ENCODE measurements at regions not wholly inside any gene's neighbourhood (a gene's known extent, or its start where the extent isn't known, plus 50 kb on each side); places are given as distances from the start of the nearest gene placed in this dataset.

DNA sequence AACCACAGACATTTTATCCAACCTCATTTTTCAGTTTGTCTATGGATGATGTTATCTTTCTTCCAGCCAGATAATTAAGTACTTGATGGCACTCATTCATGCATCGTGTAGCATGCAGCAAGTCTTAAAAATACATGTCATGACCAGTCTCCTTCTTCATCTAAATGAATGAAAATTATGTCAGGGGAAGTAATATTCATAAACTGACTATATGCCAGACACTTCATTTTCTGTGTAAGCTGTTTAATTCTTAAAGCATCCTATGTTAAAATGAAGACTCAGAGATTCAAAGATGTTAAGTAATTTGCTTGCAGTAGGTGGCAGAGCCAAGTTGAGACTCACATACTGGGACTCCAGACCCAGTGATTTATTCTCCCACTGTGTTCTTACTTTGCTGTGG is 181.7 kb upstream of the CD180 start:
- peaks cover 3% of the 10 kb centered on the region for H3K9me3 Mint-ChIP-seq (ENCODE audit: low read depth, unreplicated experiment)
- H3K27me3 Mint-ChIP-seq (ENCODE audit: unreplicated experiment), result no peaks in the 10 kb centered on the region
- no peak overlapping the region for H3K4me3 Mint-ChIP-seq (ENCODE audit: low read depth, unreplicated experiment)
- CTCF ChIA-PET, result no interaction called here
- BruUV-seq (replicated peaks), result no TSS peak
- no peak for TF ChIP-seq CTCF (IDR thresholded peaks at IDR 0.05; ENCODE audit: unreplicated experiment)
- H3K36me3 Mint-ChIP-seq (ENCODE audit: insufficient read depth, unreplicated experiment), result no peaks in the 10 kb centered on the region
- DNase-seq, result no peak
- H3K27ac Mint-ChIP-seq (ENCODE audit: unreplicated experiment), result no peak overlapping the region
- intact Hi-C loops (cut with micrococcal nuclease; ENCODE audit: unreplicated experiment), result no loop called here
- H3K4me1 Mint-ChIP-seq (ENCODE audit: low read depth, unreplicated experiment), result no peaks in the 10 kb centered on the region

GRCh38 chr5:67377631-67378030 is 181.0 kb upstream of the CD180 start:
- Mint-ChIP-seq H3K9me3 (ENCODE audit: low read depth, unreplicated experiment) (peaks cover 3% of the 10 kb centered on the region), H3K27ac (ENCODE audit: unreplicated experiment) (no peak overlapping the region), H3K36me3 (ENCODE audit: insufficient read depth, unreplicated experiment) (no peaks in the 10 kb centered on the region), H3K4me1 (ENCODE audit: low read depth, unreplicated experiment) (no peaks in the 10 kb centered on the region), H3K27me3 (ENCODE audit: unreplicated experiment) (no peaks in the 10 kb centered on the region), H3K4me3 (ENCODE audit: low read depth, unreplicated experiment) (no peak overlapping the region)
- intact Hi-C loops (cut with micrococcal nuclease; ENCODE audit: unreplicated experiment), result no loop called here
- no peak for DNase-seq
- BruUV-seq (replicated peaks), result no TSS peak
- CTCF ChIA-PET, result no interaction called here
- TF ChIP-seq CTCF (IDR thresholded peaks at IDR 0.05; ENCODE audit: unreplicated experiment), result no peak

DNA sequence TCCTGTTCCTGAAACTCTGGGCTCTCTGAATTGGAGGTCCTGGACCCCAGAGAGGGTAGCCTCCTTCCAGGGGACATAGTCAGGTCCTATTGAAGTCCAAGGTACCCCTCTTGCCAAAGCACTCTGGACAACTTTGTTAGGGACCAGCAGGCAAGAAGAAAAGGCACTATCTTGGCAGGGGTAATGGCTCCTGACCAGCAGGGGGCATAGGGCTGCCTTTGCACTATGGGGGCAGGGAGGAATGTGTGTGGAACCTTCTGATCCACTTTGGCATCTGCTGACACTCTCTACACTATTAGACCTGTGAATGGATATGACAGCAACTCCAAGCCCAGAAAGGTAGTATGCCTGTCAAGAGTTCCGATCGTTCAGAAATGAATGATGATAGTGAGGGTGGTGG is 179.0 kb upstream of the CD180 start:
- Mint-ChIP-seq H3K4me3 (ENCODE audit: low read depth, unreplicated experiment) (no peak overlapping the region), H3K4me1 (ENCODE audit: low read depth, unreplicated experiment) (no peaks in the 10 kb centered on the region), H3K36me3 (ENCODE audit: insufficient read depth, unreplicated experiment) (no peaks in the 10 kb centered on the region), H3K27me3 (ENCODE audit: unreplicated experiment) (no peaks in the 10 kb centered on the region), H3K27ac (ENCODE audit: unreplicated experiment) (no peak overlapping the region), H3K9me3 (ENCODE audit: low read depth, unreplicated experiment) (peaks cover 3% of the 10 kb centered on the region)
- DNase-seq, result peak; percentile 4
- intact Hi-C loops (cut with micrococcal nuclease; ENCODE audit: unreplicated experiment), result no loop called here
- CTCF ChIA-PET, result no interaction called here
- TF ChIP-seq CTCF (IDR thresholded peaks at IDR 0.05; ENCODE audit: unreplicated experiment), result peak; percentile 18
- BruUV-seq (replicated peaks), result no TSS peak

DNA sequence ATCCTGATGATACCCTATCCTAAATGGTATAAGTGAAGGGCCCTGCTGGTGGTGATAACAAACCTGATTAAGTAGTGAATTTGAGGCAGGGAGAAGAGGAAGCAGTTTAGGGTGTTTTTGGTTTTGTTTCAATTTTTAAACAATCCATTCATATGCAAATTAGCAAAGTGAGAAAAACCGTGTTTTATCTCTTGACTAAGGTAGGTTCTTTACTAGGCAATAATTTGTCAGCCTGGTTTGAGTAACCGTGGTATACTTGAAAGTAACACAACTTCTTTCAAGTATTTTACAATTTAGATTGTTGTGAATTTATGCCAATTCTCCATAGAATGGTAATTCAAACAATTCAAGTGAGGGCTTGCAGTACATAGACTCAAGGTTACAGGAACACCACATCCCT is 177.8 kb upstream of the CD180 start:
- Mint-ChIP-seq H3K27me3 (ENCODE audit: unreplicated experiment) (no peaks in the 10 kb centered on the region), H3K4me1 (ENCODE audit: low read depth, unreplicated experiment) (no peaks in the 10 kb centered on the region), H3K27ac (ENCODE audit: unreplicated experiment) (no peak overlapping the region), H3K4me3 (ENCODE audit: low read depth, unreplicated experiment) (no peak overlapping the region), H3K36me3 (ENCODE audit: insufficient read depth, unreplicated experiment) (no peaks in the 10 kb centered on the region), H3K9me3 (ENCODE audit: low read depth, unreplicated experiment) (peaks cover 3% of the 10 kb centered on the region)
- intact Hi-C loops (cut with micrococcal nuclease; ENCODE audit: unreplicated experiment), result no loop called here
- no peak for TF ChIP-seq CTCF (IDR thresholded peaks at IDR 0.05; ENCODE audit: unreplicated experiment)
- no peak for DNase-seq
- CTCF ChIA-PET, result no interaction called here
- BruUV-seq (replicated peaks), result no TSS peak

DNA sequence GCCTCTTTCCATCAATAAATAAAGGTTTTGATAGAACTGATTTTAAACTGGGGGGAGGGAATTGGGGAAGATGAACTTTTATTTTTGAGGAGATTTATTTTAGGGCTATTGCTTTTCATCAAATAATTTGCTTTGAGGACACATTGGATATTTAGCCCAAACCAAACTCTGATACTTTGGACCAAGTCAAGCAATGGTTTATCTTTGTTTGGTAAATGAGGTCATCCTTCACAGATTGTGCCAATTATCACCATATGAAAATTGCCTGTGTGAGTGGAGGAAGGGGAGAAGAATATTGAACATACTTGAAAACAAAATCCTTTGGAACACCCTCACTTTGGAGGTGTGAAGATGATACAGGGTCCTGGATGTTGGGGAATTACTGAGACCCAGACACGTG is 176.9 kb upstream of the CD180 start:
- H3K4me1 Mint-ChIP-seq (ENCODE audit: low read depth, unreplicated experiment), result no peaks in the 10 kb centered on the region

More for the DNA sequence above, 176.9 kb upstream of the CD180 start:
- H3K9me3 Mint-ChIP-seq (ENCODE audit: low read depth, unreplicated experiment), result peaks cover 3% of the 10 kb centered on the region
- BruUV-seq (replicated peaks), result no TSS peak
- TF ChIP-seq CTCF (IDR thresholded peaks at IDR 0.05; ENCODE audit: unreplicated experiment), result no peak
- no peak overlapping the region for H3K4me3 Mint-ChIP-seq (ENCODE audit: low read depth, unreplicated experiment)
- no peaks in the 10 kb centered on the region for H3K27me3 Mint-ChIP-seq (ENCODE audit: unreplicated experiment)
- DNase-seq, result no peak
- intact Hi-C loops (cut with micrococcal nuclease; ENCODE audit: unreplicated experiment), result no loop called here
- CTCF ChIA-PET, result no interaction called here
- no peaks in the 10 kb centered on the region for H3K36me3 Mint-ChIP-seq (ENCODE audit: insufficient read depth, unreplicated experiment)
- no peak overlapping the region for H3K27ac Mint-ChIP-seq (ENCODE audit: unreplicated experiment)
